Activated CD4-positive, alpha-beta T cell treated with anti-CD3 and anti-CD28 coated beads, Interleukin-2, amount 50 U/mL, for 24 hours (primary cell): ENCODE measurements at regions not wholly inside any gene's neighbourhood (a gene's known extent, or its start where the extent isn't known, plus 50 kb on each side); places are given as distances from the start of the nearest gene placed in this dataset.
"Not testable (repeated sequence)": the region's sequence is repeated elsewhere in the genome, so short reads cannot be mapped to it uniquely, and the experiment has no call there.

Source experiments
- DNase-seq, 2 donors: peaks; one replicate each; pipeline ENCODE4 v3.0.0-alpha.2; 2020; ENCODE audit warnings: low read depth in 1 of 2, low spot score in 1 of 2

GRCh38 chr6:169019111-169019510 is 234.5 kb downstream of the THBS2 start:
- no peak for DNase-seq

GRCh38 chr6:169016758-169017157 is 236.9 kb downstream of the THBS2 start:
- no peak for DNase-seq

- DNase-seq, result no peak
These were observed 239.1 kb downstream of the THBS2 start for GRCh38 chr6:169014211-169015197.

- no peak for DNase-seq
These were observed 244.0 kb downstream of the THBS2 start for GRCh38 chr6:169009628-169010027.

GRCh38 chr6:169008641-169009257 is 244.9 kb downstream of the THBS2 start:
- DNase-seq, result no peak

GRCh38 chr6:169005166-169005565 is 248.5 kb downstream of the THBS2 start:
- no peak for DNase-seq

- DNase-seq, result no peak
These were observed 253.6 kb downstream of the THBS2 start for GRCh38 chr6:169000022-169000421.

- DNase-seq, result no peak
These were observed 254.3 kb downstream of the THBS2 start for GRCh38 chr6:168999392-168999791.

GRCh38 chr6:168996356-168996625 is 257.4 kb downstream of the THBS2 start:
- no peak for DNase-seq

GRCh38 chr6:168995526-168996355 is 257.9 kb downstream of the THBS2 start:
- no peak for DNase-seq

- no peak for DNase-seq
These were observed 258.7 kb downstream of the THBS2 start for GRCh38 chr6:168994956-168995355.

GRCh38 chr6:168992446-168993144 is 261.1 kb downstream of the THBS2 start:
- no peak for DNase-seq

GRCh38 chr6:168991695-168992094 is 262.0 kb downstream of the THBS2 start:
- not testable (repeated sequence) for DNase-seq

GRCh38 chr6:168990019-168990751 is 263.5 kb downstream of the THBS2 start:
- no peak for DNase-seq

- DNase-seq, result no peak
These were observed 264.2 kb downstream of the THBS2 start for GRCh38 chr6:168989421-168989820.

GRCh38 chr6:168988801-168989200 is 264.8 kb downstream of the THBS2 start:
- no peak for DNase-seq

- no peak for DNase-seq
These were observed 265.4 kb downstream of the THBS2 start for GRCh38 chr6:168988280-168988679.

- DNase-seq, result no peak
These were observed 267.9 kb downstream of the THBS2 start for GRCh38 chr6:168985705-168986104.

GRCh38 chr6:168983925-168984324 is 269.7 kb downstream of the THBS2 start:
- no peak for DNase-seq

- DNase-seq, result no peak
These were observed 272.5 kb downstream of the THBS2 start for GRCh38 chr6:168981187-168981586.
